NT2/D1 (cell line): ENCODE measurements at regions not wholly inside any gene's neighbourhood (a gene's known extent, or its start where the extent isn't known, plus 50 kb on each side); places are given as distances from the start of the nearest gene placed in this dataset.
"Not testable (repeated sequence)": the region's sequence is repeated elsewhere in the genome, so short reads cannot be mapped to it uniquely, and the experiment has no call there.

Source experiments
- DNase-seq: peaks from one replicate; pipeline ENCODE4 v3.0.0-alpha.2; 2011; ENCODE audit warnings: low read depth, low spot score
- H3K27me3 ChIP-seq: 2 replicates; pipeline ENCODE4 v1.6.0; 2011; ENCODE audit warnings: mild to moderate bottlenecking; ENCODE audit not compliant: insufficient read length, insufficient read depth
- H3K36me3 ChIP-seq: 2 replicates; pipeline ENCODE4 v1.6.1; 2011; ENCODE audit warnings: mild to moderate bottlenecking, low read length, mixed read lengths; ENCODE audit not compliant: insufficient read depth, insufficient read length
- H3K4me1 ChIP-seq: 2 replicates; pipeline ENCODE4 v1.5.1; 2011; ENCODE audit not compliant: insufficient read depth, insufficient read length
- H3K4me3 ChIP-seq: 2 replicates; pipeline ENCODE4 v1.5.1; 2011; ENCODE audit warnings: low read depth; ENCODE audit not compliant: insufficient read length
- H3K9ac ChIP-seq: 2 replicates; pipeline ENCODE4 v1.6.0; 2011; ENCODE audit warnings: low read depth; ENCODE audit not compliant: insufficient read length
- H3K9me3 ChIP-seq: 2 replicates; pipeline ENCODE4 v1.5.1; 2011; ENCODE audit warnings: mild to moderate bottlenecking, low read length; ENCODE audit not compliant: insufficient read depth
- SUZ12 ChIP-seq: IDR thresholded peaks from 2 replicates; pipeline ENCODE4 v1.6.1; 2011; ENCODE audit not compliant: insufficient read length, insufficient read depth; ENCODE audit errors: extremely low read depth
- YY1 ChIP-seq: IDR thresholded peaks from 2 replicates; pipeline ENCODE4 v1.6.1; 2011; ENCODE audit not compliant: insufficient read length, insufficient read depth
- ZNF274 ChIP-seq: IDR thresholded peaks from 2 replicates; pipeline ENCODE4 v1.6.1; 2011; ENCODE audit warnings: mild to moderate bottlenecking, low read depth, low read length

DNA sequence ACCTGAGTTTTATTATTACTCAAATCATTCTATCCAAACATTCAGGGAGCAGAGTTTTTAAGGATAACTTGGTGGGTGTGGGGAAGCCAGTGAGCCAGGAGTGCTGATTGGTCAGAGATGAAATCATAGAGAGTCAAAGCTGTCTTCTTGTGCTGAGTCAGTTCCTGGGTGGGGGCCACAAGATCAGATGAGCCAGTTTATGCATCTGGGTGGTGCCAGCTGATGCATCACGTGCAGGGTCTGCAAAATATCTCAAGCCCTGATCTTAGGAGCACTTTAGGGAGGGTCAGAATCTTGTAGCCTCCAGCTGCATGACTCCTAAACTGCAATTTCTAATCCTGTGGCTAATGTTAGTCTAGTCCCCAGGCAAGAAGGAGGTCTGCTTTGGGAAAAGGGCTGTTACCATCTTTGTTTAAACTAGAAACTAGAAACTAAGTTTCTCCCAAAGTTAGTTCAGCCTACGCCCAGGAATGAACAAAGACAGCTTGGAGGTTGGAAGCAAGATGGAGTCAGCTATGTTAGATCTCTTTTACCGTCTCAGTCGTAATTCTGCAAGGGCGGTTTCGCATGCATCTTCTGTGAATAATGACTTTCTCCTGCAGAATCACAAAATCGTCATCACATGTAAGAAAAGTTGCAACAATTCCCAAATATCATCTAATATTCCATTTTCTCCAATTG, 97.5 kb downstream of the ZNF664 start:
- not testable (repeated sequence) for H3K9ac ChIP-seq, H3K36me3 ChIP-seq, H3K27me3 ChIP-seq, H3K4me1 ChIP-seq, DNase-seq, H3K4me3 ChIP-seq
- peaks cover 26% of the 10 kb centered on the region for H3K9me3 ChIP-seq

DNA sequence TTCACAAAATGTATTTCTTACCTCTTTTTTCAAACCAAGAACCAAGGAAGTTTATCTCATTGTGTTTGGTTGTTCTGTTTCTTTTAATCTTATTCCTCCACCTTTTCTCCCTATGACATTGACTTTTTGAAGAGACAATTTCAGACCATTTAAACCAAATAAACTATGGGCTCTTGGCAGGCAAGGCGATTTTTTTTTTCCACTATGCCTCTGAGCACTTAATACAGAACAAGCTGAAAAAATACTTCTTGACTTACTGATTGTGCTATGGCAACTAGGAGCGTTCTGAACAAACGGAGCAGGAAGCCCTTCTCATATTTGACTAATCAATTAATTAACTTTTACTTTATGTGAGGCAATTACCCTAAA, 98.0 kb downstream of the ZNF664 start:
- Histone ChIP-seq H3K4me3 (no peak overlapping the region), H3K4me1 (peaks cover 4% of the 10 kb centered on the region), H3K36me3 (no peaks in the 10 kb centered on the region), H3K9me3 (peaks cover 21% of the 10 kb centered on the region), H3K27me3 (no peaks in the 10 kb centered on the region), H3K9ac (no peak overlapping the region)
- TF ChIP-seq ZNF274 (no peak), SUZ12 (no peak), YY1 (no peak)
- no peak for DNase-seq

DNA sequence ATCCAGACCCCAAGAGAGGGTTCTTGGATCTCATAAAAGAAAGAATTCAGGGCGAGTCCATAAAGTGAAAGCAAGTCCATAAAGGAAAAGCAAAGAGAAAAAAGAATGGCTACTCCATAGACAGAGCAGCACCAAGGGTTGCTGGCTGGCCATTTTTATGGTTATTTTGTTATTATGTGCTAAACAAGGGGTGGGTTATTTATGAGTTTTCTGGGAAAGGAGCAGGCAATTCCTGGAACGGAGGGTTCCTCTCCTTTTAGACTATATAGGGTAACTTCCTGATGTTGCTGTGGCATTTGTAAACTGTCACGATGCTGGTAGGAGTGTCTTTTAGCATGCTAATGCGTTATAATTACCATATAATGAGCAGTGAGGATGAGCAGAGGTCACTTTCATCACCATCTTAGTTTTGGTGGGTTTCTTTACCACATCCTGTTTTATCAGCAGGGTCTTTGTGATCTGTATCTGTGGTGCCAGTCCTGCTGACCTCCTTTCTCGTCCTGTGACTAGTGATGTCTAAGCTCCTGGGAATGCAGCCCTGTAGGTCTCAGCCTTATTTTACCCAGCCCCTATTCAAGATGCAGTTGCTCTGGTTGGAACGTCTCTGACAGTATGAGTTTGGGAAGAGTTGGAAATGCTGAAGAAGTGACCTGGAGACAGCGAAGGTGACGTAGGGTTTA, 100.5 kb downstream of the ZNF664 start:
- TF ChIP-seq YY1: no peak
- TF ChIP-seq SUZ12: no peak
- TF ChIP-seq ZNF274: no peak
- no peaks in the 10 kb centered on the region for H3K36me3 ChIP-seq
- DNase-seq: no peak
- no peaks in the 10 kb centered on the region for H3K27me3 ChIP-seq
- no peaks in the 10 kb centered on the region for H3K9me3 ChIP-seq
- peaks cover 4% of the 10 kb centered on the region for H3K4me1 ChIP-seq
- no peak overlapping the region for H3K9ac ChIP-seq
- no peak overlapping the region for H3K4me3 ChIP-seq

DNA sequence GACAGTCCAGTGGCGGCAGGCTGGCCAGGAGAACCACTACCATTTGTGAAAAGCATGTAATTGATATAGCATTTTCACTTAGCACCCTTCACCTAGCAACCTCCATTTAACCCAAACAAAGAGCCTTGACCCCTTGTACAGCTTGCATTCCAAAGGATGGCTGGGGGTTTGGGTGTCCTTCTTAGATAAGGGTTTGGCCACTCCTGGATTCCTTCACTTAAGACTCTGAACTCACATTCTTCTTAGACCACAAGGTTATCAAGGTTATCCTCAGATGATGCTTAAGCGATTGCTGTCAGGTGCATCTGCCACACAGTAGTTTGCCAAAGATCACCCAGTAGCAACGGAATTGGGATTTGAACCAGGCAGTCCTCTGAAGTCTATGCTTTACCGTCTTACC, 102.8 kb downstream of the ZNF664 start:
- DNase-seq: no peak
- H3K36me3 ChIP-seq: no peaks in the 10 kb centered on the region
- H3K4me3 ChIP-seq: no peak overlapping the region
- no peak for TF ChIP-seq SUZ12
- no peak overlapping the region for H3K9ac ChIP-seq
- no peaks in the 10 kb centered on the region for H3K27me3 ChIP-seq
- no peaks in the 10 kb centered on the region for H3K9me3 ChIP-seq
- H3K4me1 ChIP-seq: peaks cover 4% of the 10 kb centered on the region

DNA sequence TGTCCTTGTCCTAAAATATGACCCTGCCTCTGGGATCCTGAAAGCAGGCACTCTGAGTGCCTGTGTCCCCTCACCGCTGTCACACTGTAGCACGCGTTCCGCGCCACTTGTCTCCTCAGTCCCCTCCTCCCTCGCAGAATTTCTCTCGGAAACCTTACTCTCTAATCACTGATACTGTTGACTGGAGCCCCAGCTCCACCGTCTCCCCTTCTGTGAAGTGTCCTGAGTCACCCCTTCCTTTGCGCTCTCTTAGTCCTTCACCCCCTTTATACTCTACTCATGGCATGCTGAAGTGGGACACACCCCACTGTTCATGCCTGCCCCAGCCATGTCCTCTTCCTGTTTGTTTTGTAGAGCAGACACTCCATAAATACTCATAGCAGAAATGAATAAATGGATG, 104.7 kb downstream of the ZNF664 start:
- DNase-seq: no peak
- Histone ChIP-seq H3K36me3 (no peaks in the 10 kb centered on the region), H3K27me3 (no peaks in the 10 kb centered on the region), H3K4me3 (no peak overlapping the region), H3K9ac (no peak overlapping the region), H3K9me3 (no peaks in the 10 kb centered on the region), H3K4me1 (peaks cover 6% of the 10 kb centered on the region)
- no peak for TF ChIP-seq YY1
- TF ChIP-seq ZNF274: no peak
- no peak for TF ChIP-seq SUZ12

DNA sequence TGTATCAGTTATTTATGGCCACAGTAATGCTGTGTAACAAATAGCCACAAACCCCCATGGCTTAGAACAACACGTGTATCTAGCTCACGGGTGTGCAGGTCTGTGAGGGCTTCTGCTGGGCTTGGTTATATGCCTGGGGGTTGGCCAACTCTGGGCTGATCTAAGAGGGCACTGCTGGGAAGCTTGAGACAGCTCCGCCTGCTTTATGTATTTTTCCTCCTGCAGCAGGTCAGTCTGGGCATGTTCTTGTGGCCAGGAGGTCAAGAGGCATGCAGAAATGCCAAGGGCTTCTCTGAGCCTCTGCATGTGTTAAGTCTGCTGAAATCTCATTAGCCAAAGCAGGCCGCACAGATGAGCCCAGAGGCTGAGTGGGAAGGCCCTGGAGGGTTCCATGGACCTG, 105.8 kb downstream of the ZNF664 start:
- TF ChIP-seq SUZ12 (no peak), ZNF274 (no peak), YY1 (no peak)

DNA sequence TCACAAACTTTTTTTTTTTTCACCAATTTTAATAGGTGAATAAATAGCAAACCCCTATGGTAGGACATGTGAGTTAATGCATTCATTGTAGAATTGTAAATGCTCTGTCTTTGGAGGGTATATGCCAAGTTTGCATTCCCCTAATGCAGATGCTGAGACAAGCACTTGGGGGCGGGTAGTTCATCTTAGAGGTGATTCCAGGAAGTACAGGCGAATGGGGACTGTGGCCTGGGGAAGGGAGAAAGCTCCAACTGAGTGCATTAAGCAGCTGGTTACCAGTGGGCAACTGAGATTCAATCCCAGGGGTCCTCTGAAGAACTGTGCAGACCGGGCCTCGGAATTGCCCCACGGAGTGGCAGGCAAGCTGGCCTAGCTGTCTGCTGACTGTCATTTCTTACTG, 107.6 kb downstream of the ZNF664 start:
- peaks cover 8% of the 10 kb centered on the region for H3K4me1 ChIP-seq
- H3K9me3 ChIP-seq: no peaks in the 10 kb centered on the region
- no peaks in the 10 kb centered on the region for H3K36me3 ChIP-seq
- H3K4me3 ChIP-seq: no peak overlapping the region
- no peak for DNase-seq
- H3K9ac ChIP-seq: no peak overlapping the region
- H3K27me3 ChIP-seq: no peaks in the 10 kb centered on the region
- TF ChIP-seq ZNF274: no peak
- TF ChIP-seq YY1: no peak
- TF ChIP-seq SUZ12: no peak

More for the DNA sequence above, 105.8 kb downstream of the ZNF664 start:
- Histone ChIP-seq H3K4me3 (no peak overlapping the region), H3K9ac (no peak overlapping the region), H3K36me3 (no peaks in the 10 kb centered on the region), H3K27me3 (no peaks in the 10 kb centered on the region), H3K4me1 (peaks cover 6% of the 10 kb centered on the region), H3K9me3 (no peaks in the 10 kb centered on the region)
- no peak for DNase-seq
